ENCODE measurements at regions not wholly inside any gene's neighbourhood (a gene's known extent, or its start where the extent isn't known, plus 50 kb on each side); places are given as distances from the start of the nearest gene placed in this dataset.

DNA sequence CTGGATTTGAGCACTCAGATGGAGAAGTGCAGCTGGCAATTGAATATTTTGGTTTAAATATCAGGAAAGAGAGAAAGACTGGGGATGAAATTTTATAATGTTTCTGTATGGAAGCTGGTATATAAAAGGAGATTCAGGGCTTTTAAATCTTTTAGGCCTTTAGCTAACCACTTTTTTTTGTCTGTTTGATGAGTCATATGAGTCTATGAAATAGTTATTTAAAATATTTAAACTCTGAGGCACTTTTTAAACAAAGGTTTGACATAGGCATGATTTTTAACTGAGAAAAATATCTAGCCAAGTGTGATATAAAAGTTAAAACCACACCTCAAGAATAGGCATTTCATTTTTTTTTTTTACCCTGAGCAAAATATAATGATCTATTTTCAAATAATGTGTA lies 944.3 kb downstream of the GATA3 start:
- ATAC-seq: no peak

GRCh38 chr10:9003122-9003521 lies 948.6 kb downstream of the GATA3 start:
- no peak for ATAC-seq
- no peak for TF ChIP-seq PPARA (CRISPR knock-in tag; IDR thresholded peaks at IDR 0.05; ENCODE audit: borderline replicate concordance)
- no peak for TF ChIP-seq CSRNP3 (CRISPR knock-in tag; IDR thresholded peaks at IDR 0.05)
- no peak for TF ChIP-seq OSR1 (CRISPR knock-in tag; IDR thresholded peaks at IDR 0.05)
- no peak for TF ChIP-seq ZNF565 (CRISPR knock-in tag; conservative IDR thresholded peaks at IDR 0.05; ENCODE audit: low read depth)
- TF ChIP-seq ARNTL (CRISPR knock-in tag; IDR thresholded peaks at IDR 0.05; ENCODE audit: borderline replicate concordance, low read depth): no peak

More for the DNA sequence above, 944.3 kb downstream of the GATA3 start:
- TF ChIP-seq ZFP30 (CRISPR knock-in tag; IDR thresholded peaks at IDR 0.05) (no peak), BACH2 (CRISPR knock-in tag; IDR thresholded peaks at IDR 0.05; ENCODE audit: borderline replicate concordance) (no peak), OSR1 (CRISPR knock-in tag; IDR thresholded peaks at IDR 0.05) (no peak), RARB (CRISPR knock-in tag; IDR thresholded peaks at IDR 0.05) (no peak), ZNF70 (CRISPR knock-in tag; IDR thresholded peaks at IDR 0.05) (no peak), PPARA (CRISPR knock-in tag; IDR thresholded peaks at IDR 0.05; ENCODE audit: borderline replicate concordance) (no peak), ZNF8 (CRISPR knock-in tag; IDR thresholded peaks at IDR 0.05) (no peak)
- TF ChIP-seq, protein P1, sequence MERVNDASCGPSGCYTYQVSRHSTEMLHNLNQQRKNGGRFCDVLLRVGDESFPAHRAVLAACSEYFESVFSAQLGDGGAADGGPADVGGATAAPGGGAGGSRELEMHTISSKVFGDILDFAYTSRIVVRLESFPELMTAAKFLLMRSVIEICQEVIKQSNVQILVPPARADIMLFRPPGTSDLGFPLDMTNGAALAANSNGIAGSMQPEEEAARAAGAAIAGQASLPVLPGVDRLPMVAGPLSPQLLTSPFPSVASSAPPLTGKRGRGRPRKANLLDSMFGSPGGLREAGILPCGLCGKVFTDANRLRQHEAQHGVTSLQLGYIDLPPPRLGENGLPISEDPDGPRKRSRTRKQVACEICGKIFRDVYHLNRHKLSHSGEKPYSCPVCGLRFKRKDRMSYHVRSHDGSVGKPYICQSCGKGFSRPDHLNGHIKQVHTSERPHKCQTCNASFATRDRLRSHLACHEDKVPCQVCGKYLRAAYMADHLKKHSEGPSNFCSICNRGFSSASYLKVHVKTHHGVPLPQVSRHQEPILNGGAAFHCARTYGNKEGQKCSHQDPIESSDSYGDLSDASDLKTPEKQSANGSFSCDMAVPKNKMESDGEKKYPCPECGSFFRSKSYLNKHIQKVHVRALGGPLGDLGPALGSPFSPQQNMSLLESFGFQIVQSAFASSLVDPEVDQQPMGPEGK (CRISPR knock-in tag; IDR thresholded peaks at IDR 0.05; ENCODE audit: borderline replicate concordance): no peak

DNA sequence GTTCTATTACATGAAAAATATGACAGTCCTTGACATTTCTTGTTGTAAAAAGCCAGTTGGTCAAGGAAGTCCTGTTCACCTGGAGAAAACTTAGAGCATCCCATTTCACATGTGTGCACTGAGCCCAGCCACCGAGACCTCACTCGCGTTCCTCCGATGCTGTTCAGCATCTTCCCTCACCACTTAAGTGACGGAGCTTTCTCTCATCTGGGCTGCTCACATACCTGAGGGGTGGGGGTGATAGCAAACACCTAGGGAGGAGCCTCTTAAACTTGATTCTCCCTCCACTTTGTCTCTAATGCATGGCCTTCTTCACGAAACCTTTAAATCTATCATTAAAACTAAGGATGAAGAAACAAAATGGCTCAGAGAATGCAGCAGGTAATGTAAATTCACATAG lies 950.2 kb downstream of the GATA3 start:
- no peak for TF ChIP-seq SNAI2 (CRISPR knock-in tag; IDR thresholded peaks at IDR 0.05)
- TF ChIP-seq ZC3H10 (CRISPR knock-in tag; IDR thresholded peaks at IDR 0.05): no peak
- TF ChIP-seq GLIS3 (CRISPR knock-in tag; IDR thresholded peaks at IDR 0.05): no peak
- TF ChIP-seq, protein P2, sequence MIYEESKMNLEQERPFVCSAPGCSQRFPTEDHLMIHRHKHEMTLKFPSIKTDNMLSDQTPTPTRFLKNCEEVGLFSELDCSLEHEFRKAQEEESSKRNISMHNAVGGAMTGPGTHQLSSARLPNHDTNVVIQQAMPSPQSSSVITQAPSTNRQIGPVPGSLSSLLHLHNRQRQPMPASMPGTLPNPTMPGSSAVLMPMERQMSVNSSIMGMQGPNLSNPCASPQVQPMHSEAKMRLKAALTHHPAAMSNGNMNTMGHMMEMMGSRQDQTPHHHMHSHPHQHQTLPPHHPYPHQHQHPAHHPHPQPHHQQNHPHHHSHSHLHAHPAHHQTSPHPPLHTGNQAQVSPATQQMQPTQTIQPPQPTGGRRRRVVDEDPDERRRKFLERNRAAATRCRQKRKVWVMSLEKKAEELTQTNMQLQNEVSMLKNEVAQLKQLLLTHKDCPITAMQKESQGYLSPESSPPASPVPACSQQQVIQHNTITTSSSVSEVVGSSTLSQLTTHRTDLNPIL (CRISPR knock-in tag; IDR thresholded peaks at IDR 0.05; ENCODE audit: low read depth): no peak
- TF ChIP-seq, protein P1 (CRISPR knock-in tag; IDR thresholded peaks at IDR 0.05; ENCODE audit: borderline replicate concordance): no peak
- no peak for TF ChIP-seq TOX (CRISPR knock-in tag; IDR thresholded peaks at IDR 0.05; ENCODE audit: borderline replicate concordance)
- TF ChIP-seq ZNF8 (CRISPR knock-in tag; IDR thresholded peaks at IDR 0.05): no peak
- no peak for TF ChIP-seq TSHZ2 (CRISPR knock-in tag; IDR thresholded peaks at IDR 0.05)
- TF ChIP-seq ZNF70 (CRISPR knock-in tag; IDR thresholded peaks at IDR 0.05): no peak
- TF ChIP-seq ARNTL (CRISPR knock-in tag; IDR thresholded peaks at IDR 0.05; ENCODE audit: borderline replicate concordance, low read depth): no peak
- TF ChIP-seq, protein P3, sequence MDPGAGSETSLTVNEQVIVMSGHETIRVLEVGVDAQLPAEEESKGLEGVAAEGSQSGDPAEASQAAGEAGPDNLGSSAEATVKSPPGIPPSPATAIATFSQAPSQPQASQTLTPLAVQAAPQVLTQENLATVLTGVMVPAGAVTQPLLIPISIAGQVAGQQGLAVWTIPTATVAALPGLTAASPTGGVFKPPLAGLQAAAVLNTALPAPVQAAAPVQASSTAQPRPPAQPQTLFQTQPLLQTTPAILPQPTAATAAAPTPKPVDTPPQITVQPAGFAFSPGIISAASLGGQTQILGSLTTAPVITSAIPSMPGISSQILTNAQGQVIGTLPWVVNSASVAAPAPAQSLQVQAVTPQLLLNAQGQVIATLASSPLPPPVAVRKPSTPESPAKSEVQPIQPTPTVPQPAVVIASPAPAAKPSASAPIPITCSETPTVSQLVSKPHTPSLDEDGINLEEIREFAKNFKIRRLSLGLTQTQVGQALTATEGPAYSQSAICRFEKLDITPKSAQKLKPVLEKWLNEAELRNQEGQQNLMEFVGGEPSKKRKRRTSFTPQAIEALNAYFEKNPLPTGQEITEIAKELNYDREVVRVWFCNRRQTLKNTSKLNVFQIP (CRISPR knock-in tag; IDR thresholded peaks at IDR 0.05; ENCODE audit: borderline replicate concordance, low read depth): no peak
- no peak for TF ChIP-seq BACH2 (CRISPR knock-in tag; IDR thresholded peaks at IDR 0.05; ENCODE audit: borderline replicate concordance)
- TF ChIP-seq ISL1 (CRISPR knock-in tag; IDR thresholded peaks at IDR 0.05): no peak
- TF ChIP-seq CSRNP3 (CRISPR knock-in tag; IDR thresholded peaks at IDR 0.05): no peak
- TF ChIP-seq CSDC2 (CRISPR knock-in tag; IDR thresholded peaks at IDR 0.05): no peak
- TF ChIP-seq OSR1 (CRISPR knock-in tag; IDR thresholded peaks at IDR 0.05): no peak
- TF ChIP-seq TCF4 (CRISPR knock-in tag; IDR thresholded peaks at IDR 0.05; ENCODE audit: borderline replicate concordance): no peak
- TF ChIP-seq ZFP30 (CRISPR knock-in tag; IDR thresholded peaks at IDR 0.05): no peak
- no peak for ATAC-seq
